IMR-90 (cell line): ENCODE measurements at regions not wholly inside any gene's neighbourhood (a gene's known extent, or its start where the extent isn't known, plus 50 kb on each side); places are given as distances from the start of the nearest gene placed in this dataset.

Source experiments
- ATAC-seq: fragments of 200-7000 bp; cut with Tn5 transposase; 2 replicates; pipeline ENCODE4 v1.9.1; 2020; ENCODE audit warnings: low read depth, mild to moderate bottlenecking, moderate library complexity
- BruUV-seq: library from RNA; stranded (reverse); fragments of 400-500 nt; replicated peaks from 2 replicates; lab custom pipeline; 2021; lab: Mats Ljungman, UMichigan
- CTCF ChIA-PET: fragments of 300-600 bp; formaldehyde crosslinking; extraction: SDS; loops from one replicate; lab custom pipeline; 2021; ENCODE audit warnings: antibody characterized with exemption; lab: Yijun Ruan, JAX
- POLR2A ChIA-PET: fragments of 300-600 bp; sonication (Branson Sonifier 250); formaldehyde crosslinking; loops from one replicate; lab custom pipeline; 2022; ENCODE audit warnings: antibody characterized with exemption; ENCODE audit not compliant: unreplicated experiment; lab: Charles Lee
- DNase-seq: peaks from one replicate; pipeline ENCODE4 v3.0.0; 2013
- H2AFZ ChIP-seq: replicated peaks from 2 replicates; pipeline ENCODE3; 2013; ENCODE audit warnings: low read length, mild to moderate bottlenecking; ENCODE audit not compliant: poor library complexity
- H2AK5ac ChIP-seq: 2 replicates; pipeline ENCODE4 v1.6.1; 2013; ENCODE audit warnings: low read depth, low read length, inconsistent platforms
- H2AK9ac ChIP-seq: replicated peaks from 2 replicates; pipeline ENCODE3; 2013; ENCODE audit warnings: mild to moderate bottlenecking, low read depth, low read length, moderate library complexity; ENCODE audit not compliant: poor library complexity
- H2BK120ac ChIP-seq: 2 replicates; pipeline ENCODE4 v1.6.1; 2013; ENCODE audit warnings: low read depth, low read length, inconsistent platforms
- H2BK15ac ChIP-seq: 3 replicates; pipeline ENCODE4 v1.6.1; 2013; ENCODE audit warnings: low read depth, low read length, inconsistent platforms
- H2BK20ac ChIP-seq: 2 replicates; pipeline ENCODE4 v1.6.1; 2013; ENCODE audit warnings: low read depth, mild to moderate bottlenecking, inconsistent platforms, low read length, moderate library complexity
- H2BK5ac ChIP-seq: 2 replicates; pipeline ENCODE4 v1.6.1; 2013; ENCODE audit warnings: mild to moderate bottlenecking, low read depth, low read length, inconsistent platforms; ENCODE audit not compliant: poor library complexity, severe bottlenecking
- H3K14ac ChIP-seq: replicated peaks from 2 replicates; pipeline ENCODE4 v1.6.1; 2013; ENCODE audit warnings: low read depth, low read length, inconsistent platforms
- H3K18ac ChIP-seq: 2 replicates; pipeline ENCODE4 v1.6.1; 2013; ENCODE audit warnings: low read depth, low read length, control low read depth
- H3K23ac ChIP-seq: 2 replicates; pipeline ENCODE4 v1.6.1; 2013; ENCODE audit warnings: low read depth, low read length, inconsistent platforms
- H3K27ac ChIP-seq: 2 replicates; pipeline ENCODE4 v1.5.1; 2013; ENCODE audit warnings: mild to moderate bottlenecking, control low read depth, low read length; ENCODE audit not compliant: insufficient read depth
- H3K27me3 ChIP-seq: 2 replicates; pipeline ENCODE4 v1.6.1; 2013; ENCODE audit warnings: low read length; ENCODE audit not compliant: control insufficient read depth, insufficient read depth
- H3K36me3 ChIP-seq: 2 replicates; pipeline ENCODE4 v1.6.1; 2013; ENCODE audit warnings: low read length, mixed read lengths; ENCODE audit not compliant: control insufficient read depth, insufficient read depth
- H3K4ac ChIP-seq: 2 replicates; pipeline ENCODE4 v1.6.1; 2013; ENCODE audit warnings: low read depth, low read length, inconsistent platforms
- H3K4me1 ChIP-seq: 2 replicates; pipeline ENCODE4 v1.6.1; 2013; ENCODE audit warnings: low read length, mixed read lengths; ENCODE audit not compliant: control insufficient read depth, insufficient read depth
- H3K4me2 ChIP-seq: 2 replicates; pipeline ENCODE4 v1.6.1; 2013; ENCODE audit warnings: low read depth, mild to moderate bottlenecking, control low read depth, low read length, moderate library complexity
- H3K4me3 ChIP-seq: 2 replicates; pipeline ENCODE4 v1.5.1; 2013; ENCODE audit warnings: low read depth, mild to moderate bottlenecking, control low read depth, low read length, moderate library complexity; ENCODE audit not compliant: insufficient read depth
- H3K56ac ChIP-seq: 2 replicates; pipeline ENCODE4 v1.6.1; 2013; ENCODE audit warnings: low read length, inconsistent platforms; ENCODE audit not compliant: insufficient read depth; ENCODE audit errors: extremely low read depth
- H3K79me1 ChIP-seq, 2 experiments: 2 replicates each; pipeline ENCODE4 v1.6.1; 2013; ENCODE audit warnings: low read length in 2 of 2, inconsistent platforms in 1 of 2, low read depth in 1 of 2
- H3K9ac ChIP-seq: 2 replicates; pipeline ENCODE4 v1.6.1; 2013; ENCODE audit warnings: low read depth, low read length, control low read depth
- H3K9me1 ChIP-seq: 2 replicates; pipeline ENCODE4 v1.6.1; 2013; ENCODE audit warnings: low read length, inconsistent platforms; ENCODE audit not compliant: insufficient read depth
- H3K9me3 ChIP-seq: 2 replicates; pipeline ENCODE4 v1.6.1; 2013; ENCODE audit warnings: low read length; ENCODE audit not compliant: control insufficient read depth, insufficient read depth
- H4K20me1 ChIP-seq: 2 replicates; pipeline ENCODE4 v1.6.1; 2013; ENCODE audit warnings: low read length, inconsistent platforms; ENCODE audit not compliant: insufficient read depth
- H4K5ac ChIP-seq: 2 replicates; pipeline ENCODE4 v1.6.1; 2013; ENCODE audit warnings: mild to moderate bottlenecking, low read depth, low read length, control low read depth
- H4K8ac ChIP-seq, 2 experiments: 2 replicates each; pipeline ENCODE4 v1.6.1; 2013; ENCODE audit warnings: low read depth in 2 of 2, low read length in 2 of 2, control low read depth in 1 of 2, inconsistent platforms in 1 of 2
- H4K91ac ChIP-seq: 2 replicates; pipeline ENCODE4 v1.6.1; 2013; ENCODE audit warnings: low read depth, low read length, inconsistent platforms; ENCODE audit not compliant: insufficient read depth
- CEBPB ChIP-seq: IDR thresholded peaks from 2 replicates; pipeline ENCODE4 v1.6.1; 2012; ENCODE audit warnings: low read depth, low read length, improper control_type of control experiment
- CHD1 ChIP-seq: IDR thresholded peaks from 2 replicates; pipeline ENCODE4 v1.6.1; 2012; ENCODE audit warnings: low read depth, low read length, improper control_type of control experiment
- NFE2L2 ChIP-seq: fragments of 150-350 bp; IDR thresholded peaks from 2 replicates; pipeline ENCODE4 v1.6.1; 2016; ENCODE audit warnings: low read depth, mild to moderate bottlenecking, low read length
- POLR2A ChIP-seq: IDR thresholded peaks from 2 replicates; pipeline ENCODE4 v1.6.1; 2012; ENCODE audit warnings: mild to moderate bottlenecking, low read depth, low read length
- SMC3 ChIP-seq: fragments of 150-350 bp; IDR thresholded peaks from 2 replicates; pipeline ENCODE4 v1.6.1; 2016; ENCODE audit warnings: low read depth, mild to moderate bottlenecking, antibody characterized with exemption, low read length, moderate library complexity
- WGBS, 2 experiments: methylation state at CpG; one replicate each; pipeline versions ENCODE4 v1.1.5 to v1.1.7; 2013; ENCODE audit warnings: missing lambda C conversion rate in 2 of 2; ENCODE audit not compliant: insufficient read length in 1 of 2; ENCODE audit errors: extremely low coverage in 2 of 2; 5-methylcytosine and 5-hydroxymethylcytosine counted together
- dilution Hi-C: fragments of 300-500 bp; cut with HindIII; formaldehyde crosslinking; loops from one replicate; pipeline ENCODE4 v1.14.3; 2018; ENCODE audit warnings: low sequenced_read_pairs; ENCODE audit not compliant: unreplicated experiment
- in situ Hi-C: fragments of 300-500 bp; cut with MboI; formaldehyde crosslinking; loops from 3 replicates; pipeline ENCODE4 v1.14.3; 2019; ENCODE audit warnings: low sequenced_read_pairs, inconsistent platforms, mixed read lengths
- intact Hi-C: fragments of 100-400 bp; cut with micrococcal nuclease; formaldehyde crosslinking; loops from 2 replicates; pipeline ENCODE4 v1.10.0; 2022
- TF ChIP-seq, protein P1 (sequence below): fragments of 150-350 bp; IDR thresholded peaks from 2 replicates; pipeline ENCODE4 v1.6.1; 2016; ENCODE audit warnings: low read depth, mild to moderate bottlenecking, low read length, moderate library complexity, borderline replicate concordance

DNA sequence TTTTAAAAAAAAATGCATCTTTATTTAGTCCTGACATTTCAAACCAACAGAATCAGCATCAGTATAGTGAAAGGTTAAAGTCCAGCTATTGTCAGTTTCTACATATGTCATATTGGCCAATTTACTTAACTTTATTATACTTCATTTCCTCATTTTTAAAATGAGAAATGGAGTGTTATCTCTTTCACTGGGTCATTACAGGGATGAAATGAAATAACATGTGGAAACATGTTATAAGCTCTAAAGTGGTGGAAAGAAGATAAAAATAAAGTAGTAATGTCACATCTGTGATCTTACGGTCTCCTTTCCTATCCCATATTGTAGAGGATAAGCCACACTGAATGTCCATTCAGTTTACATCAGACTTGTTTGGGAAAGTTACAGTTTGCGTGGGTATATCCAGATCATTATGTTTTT lies 780.1 kb downstream of the TUSC7 start:
- no peak overlapping the region for H3K18ac ChIP-seq

More for the DNA sequence above, 780.1 kb downstream of the TUSC7 start:
- dilution Hi-C loops = no loop called here
- in situ Hi-C loops = no loop called here
- no TSS peak for BruUV-seq
- TF ChIP-seq SMC3 (no peak), NFE2L2 (no peak), POLR2A (no peak), CEBPB (no peak), CHD1 (no peak)
- TF ChIP-seq, protein P1, sequence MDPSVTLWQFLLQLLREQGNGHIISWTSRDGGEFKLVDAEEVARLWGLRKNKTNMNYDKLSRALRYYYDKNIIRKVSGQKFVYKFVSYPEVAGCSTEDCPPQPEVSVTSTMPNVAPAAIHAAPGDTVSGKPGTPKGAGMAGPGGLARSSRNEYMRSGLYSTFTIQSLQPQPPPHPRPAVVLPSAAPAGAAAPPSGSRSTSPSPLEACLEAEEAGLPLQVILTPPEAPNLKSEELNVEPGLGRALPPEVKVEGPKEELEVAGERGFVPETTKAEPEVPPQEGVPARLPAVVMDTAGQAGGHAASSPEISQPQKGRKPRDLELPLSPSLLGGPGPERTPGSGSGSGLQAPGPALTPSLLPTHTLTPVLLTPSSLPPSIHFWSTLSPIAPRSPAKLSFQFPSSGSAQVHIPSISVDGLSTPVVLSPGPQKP = no peak
- H4K8ac ChIP-seq = no peak overlapping the region
- H3K4ac ChIP-seq = no peak overlapping the region
- no peaks in the 10 kb centered on the region for H3K9me3 ChIP-seq
- whole genome bisulfite sequencing, 2 experiments = no CpG with 5 or more reads among the region's 2 CpGs
- DNase-seq (no peak), ATAC-seq (no peak)
- no peak overlapping the region for H2AK9ac ChIP-seq
- H3K9ac ChIP-seq = no peak overlapping the region
- no peak overlapping the region for H3K23ac ChIP-seq
- no peak overlapping the region for H2BK5ac ChIP-seq
- no peaks in the 10 kb centered on the region for H3K27me3 ChIP-seq
- intact Hi-C loops = no loop called here
- no peak overlapping the region for H3K27ac ChIP-seq
- H3K14ac ChIP-seq = no peak overlapping the region
- H3K36me3 ChIP-seq = no peaks in the 10 kb centered on the region
- ChIA-PET POLR2A (no interaction called here), CTCF (no interaction called here)
- H4K5ac ChIP-seq = no peak overlapping the region
- no peaks in the 10 kb centered on the region for H3K79me1 ChIP-seq
- H4K20me1 ChIP-seq = no peaks in the 10 kb centered on the region
- H3K56ac ChIP-seq = no peak overlapping the region
- no peak overlapping the region for H3K4me2 ChIP-seq
- H3K4me3 ChIP-seq = no peak overlapping the region
- H2BK20ac ChIP-seq = no peak overlapping the region
- H3K4me1 ChIP-seq = no peaks in the 10 kb centered on the region
- H4K91ac ChIP-seq = no peak overlapping the region
- H2BK15ac ChIP-seq = no peak overlapping the region
- no peak overlapping the region for H2AK5ac ChIP-seq
- no peak overlapping the region for H2AFZ ChIP-seq
- H3K9me1 ChIP-seq = no peaks in the 10 kb centered on the region; the same call in 1 of the 2 replicates
- H2BK120ac ChIP-seq = no peak overlapping the region
